Smooth muscle cell (in vitro differentiated cells): ENCODE measurements at regions not wholly inside any gene's neighbourhood (a gene's known extent, or its start where the extent isn't known, plus 50 kb on each side); places are given as distances from the start of the nearest gene placed in this dataset.

Source experiments
- DNase-seq: peaks from one replicate; lab custom pipeline; 2025; ENCODE audit not compliant: unreplicated experiment; lab: John Stamatoyannopoulos, UW
- H2AFZ ChIP-seq: fragments of 200-600 bp; sonication (generic); 2 replicates; pipeline ENCODE4 v1.6.0; 2016; ENCODE audit warnings: antibody characterized with exemption, low read depth, mild to moderate bottlenecking
- H3F3A ChIP-seq: fragments of 200-600 bp; sonication (generic); 2 replicates; pipeline ENCODE4 v1.6.0; 2017; ENCODE audit warnings: antibody characterized with exemption, low read depth
- H3K27ac ChIP-seq: fragments of 200-600 bp; sonication (generic); 2 replicates; pipeline ENCODE4 v1.5.1; 2016; ENCODE audit warnings: low read depth, mild to moderate bottlenecking
- H3K27me3 ChIP-seq: fragments of 200-600 bp; sonication (generic); 2 replicates; pipeline ENCODE4 v1.6.1; 2016; ENCODE audit warnings: low read depth, mild to moderate bottlenecking
- H3K36me3 ChIP-seq: fragments of 200-600 bp; sonication (generic); 2 replicates; pipeline ENCODE4 v1.5.1; 2016; ENCODE audit warnings: low read depth
- H3K4me1 ChIP-seq: fragments of 200-600 bp; sonication (generic); 2 replicates; pipeline ENCODE4 v1.5.1; 2016; ENCODE audit warnings: low read depth
- H3K4me2 ChIP-seq: fragments of 200-600 bp; sonication (generic); 2 replicates; pipeline ENCODE4 v1.6.0; 2016; ENCODE audit warnings: mild to moderate bottlenecking
- H3K4me3 ChIP-seq: fragments of 200-600 bp; sonication (generic); 2 replicates; pipeline ENCODE4 v1.5.1; 2016; ENCODE audit warnings: mild to moderate bottlenecking
- H3K79me2 ChIP-seq: fragments of 200-600 bp; sonication (generic); 2 replicates; pipeline ENCODE4 v1.6.0; 2016; ENCODE audit warnings: low read depth, mild to moderate bottlenecking
- H3K9ac ChIP-seq: fragments of 200-600 bp; sonication (generic); 2 replicates; pipeline ENCODE4 v1.6.0; 2016; ENCODE audit warnings: low read depth
- H3K9me3 ChIP-seq: fragments of 200-600 bp; sonication (generic); replicated peaks from 2 replicates; pipeline ENCODE4 v1.5.1; 2016; ENCODE audit warnings: low read depth
- H4K20me1 ChIP-seq: fragments of 200-600 bp; sonication (generic); 2 replicates; pipeline ENCODE4 v1.6.0; 2016; ENCODE audit warnings: low read depth
- WGBS: methylation state at CpG from one replicate; pipeline ENCODE4 v1.1.7; 2016; ENCODE audit warnings: low lambda C conversion rate; 5-methylcytosine and 5-hydroxymethylcytosine counted together
- TF ChIP-seq, protein P1 (sequence below): fragments of 200-600 bp; sonication (generic); IDR thresholded peaks from 2 replicates; pipeline ENCODE4 v1.5.1; 2017; ENCODE audit warnings: borderline replicate concordance, mild to moderate bottlenecking, antibody characterized with exemption; ENCODE audit not compliant: insufficient read depth, poor library complexity, severe bottlenecking

DNA sequence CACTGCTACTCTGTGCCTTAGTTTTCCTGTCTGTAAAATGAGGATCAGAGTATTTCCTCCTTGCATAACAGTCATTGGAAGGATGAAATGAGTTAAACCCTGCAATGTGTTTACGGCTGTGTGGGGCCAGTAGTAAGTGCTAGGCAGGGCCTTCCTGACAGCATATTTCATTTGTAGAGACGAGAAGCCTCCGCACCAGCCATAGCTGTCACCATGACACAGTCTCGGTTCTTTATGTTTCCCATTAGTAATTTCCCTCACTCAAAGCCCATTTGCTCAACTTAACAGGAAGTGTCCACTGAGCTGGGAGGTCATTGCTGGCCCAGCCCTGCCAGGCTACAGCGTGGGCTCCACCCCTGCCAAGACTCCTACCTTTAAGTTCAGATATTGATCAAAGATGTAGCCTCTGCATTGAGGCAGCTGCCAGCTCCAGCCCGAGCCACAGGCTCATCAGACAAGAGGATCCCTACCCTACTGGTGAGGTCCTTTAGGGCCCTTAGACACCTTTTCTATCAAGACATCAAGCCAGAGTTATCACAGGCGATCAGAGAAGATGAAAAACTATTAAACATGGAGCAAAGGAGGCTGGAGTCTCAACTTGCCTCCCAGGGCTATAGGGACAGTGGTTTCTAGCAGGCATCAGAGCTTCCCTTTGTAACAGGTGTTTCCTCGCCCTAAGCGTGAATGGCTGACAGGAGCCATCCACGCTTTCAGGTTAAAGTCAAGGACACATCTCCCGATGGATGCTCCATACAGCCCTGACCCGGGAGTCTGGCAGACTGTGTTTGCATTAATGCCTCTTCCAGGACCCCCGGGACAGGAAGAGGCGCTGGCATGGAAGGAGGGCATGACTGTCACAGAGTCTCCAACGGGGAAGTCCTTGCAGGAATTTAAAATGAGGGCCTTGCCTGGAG, 251.7 kb downstream of the NDUFA10 start:
- Histone ChIP-seq H3K4me1 (no peaks in the 10 kb centered on the region), H2AFZ (no peak overlapping the region), H3K9ac (no peak overlapping the region), H3K79me2 (no peaks in the 10 kb centered on the region), H3K9me3 (no peaks in the 10 kb centered on the region), H3K27me3 (peaks cover 5% of the 10 kb centered on the region), H4K20me1 (no peaks in the 10 kb centered on the region), H3K36me3 (no peaks in the 10 kb centered on the region), H3K27ac (no peak overlapping the region), H3K4me3 (no peak overlapping the region), H3F3A (no peaks in the 10 kb centered on the region), H3K4me2 (no peak overlapping the region)
- TF ChIP-seq, protein P1, sequence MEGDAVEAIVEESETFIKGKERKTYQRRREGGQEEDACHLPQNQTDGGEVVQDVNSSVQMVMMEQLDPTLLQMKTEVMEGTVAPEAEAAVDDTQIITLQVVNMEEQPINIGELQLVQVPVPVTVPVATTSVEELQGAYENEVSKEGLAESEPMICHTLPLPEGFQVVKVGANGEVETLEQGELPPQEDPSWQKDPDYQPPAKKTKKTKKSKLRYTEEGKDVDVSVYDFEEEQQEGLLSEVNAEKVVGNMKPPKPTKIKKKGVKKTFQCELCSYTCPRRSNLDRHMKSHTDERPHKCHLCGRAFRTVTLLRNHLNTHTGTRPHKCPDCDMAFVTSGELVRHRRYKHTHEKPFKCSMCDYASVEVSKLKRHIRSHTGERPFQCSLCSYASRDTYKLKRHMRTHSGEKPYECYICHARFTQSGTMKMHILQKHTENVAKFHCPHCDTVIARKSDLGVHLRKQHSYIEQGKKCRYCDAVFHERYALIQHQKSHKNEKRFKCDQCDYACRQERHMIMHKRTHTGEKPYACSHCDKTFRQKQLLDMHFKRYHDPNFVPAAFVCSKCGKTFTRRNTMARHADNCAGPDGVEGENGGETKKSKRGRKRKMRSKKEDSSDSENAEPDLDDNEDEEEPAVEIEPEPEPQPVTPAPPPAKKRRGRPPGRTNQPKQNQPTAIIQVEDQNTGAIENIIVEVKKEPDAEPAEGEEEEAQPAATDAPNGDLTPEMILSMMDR = no peak
- WGBS = 89% methylated on average over 15 of the region's 15 CpGs
- DNase-seq = no peak

DNA sequence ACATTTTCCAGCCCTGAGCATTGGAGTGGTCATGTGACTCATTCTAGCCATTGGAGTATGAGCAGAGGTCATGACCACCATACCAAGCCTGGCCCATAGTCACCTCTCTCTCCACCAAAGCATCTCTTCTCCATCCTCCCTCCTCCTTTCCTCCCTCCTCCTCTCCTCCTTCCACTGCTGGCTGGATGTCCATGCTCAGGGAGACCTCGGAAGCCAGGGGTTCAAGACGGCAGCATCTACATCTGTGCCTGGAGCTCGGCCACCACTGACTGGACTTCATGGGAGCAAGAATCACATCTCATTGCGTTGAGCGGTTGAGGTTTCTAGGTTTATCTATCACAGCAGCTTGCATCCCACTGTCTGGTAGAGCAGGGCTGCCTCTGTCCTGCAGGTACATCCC, 252.4 kb downstream of the NDUFA10 start:
- H3K4me2 ChIP-seq = no peak overlapping the region
- no peaks in the 10 kb centered on the region for H3F3A ChIP-seq
- no peaks in the 10 kb centered on the region for H3K4me1 ChIP-seq
- TF ChIP-seq, protein P1 = no peak
- H3K79me2 ChIP-seq = no peaks in the 10 kb centered on the region
- no peak overlapping the region for H3K4me3 ChIP-seq
- H3K27me3 ChIP-seq = peaks cover 5% of the 10 kb centered on the region
- no peaks in the 10 kb centered on the region for H4K20me1 ChIP-seq
- 95% methylated on average over 5 of the region's 5 CpGs for WGBS
- H3K9me3 ChIP-seq = no peaks in the 10 kb centered on the region
- no peak overlapping the region for H3K9ac ChIP-seq
- no peaks in the 10 kb centered on the region for H3K36me3 ChIP-seq
- no peak overlapping the region for H3K27ac ChIP-seq
- no peak for DNase-seq
- H2AFZ ChIP-seq = no peak overlapping the region

DNA sequence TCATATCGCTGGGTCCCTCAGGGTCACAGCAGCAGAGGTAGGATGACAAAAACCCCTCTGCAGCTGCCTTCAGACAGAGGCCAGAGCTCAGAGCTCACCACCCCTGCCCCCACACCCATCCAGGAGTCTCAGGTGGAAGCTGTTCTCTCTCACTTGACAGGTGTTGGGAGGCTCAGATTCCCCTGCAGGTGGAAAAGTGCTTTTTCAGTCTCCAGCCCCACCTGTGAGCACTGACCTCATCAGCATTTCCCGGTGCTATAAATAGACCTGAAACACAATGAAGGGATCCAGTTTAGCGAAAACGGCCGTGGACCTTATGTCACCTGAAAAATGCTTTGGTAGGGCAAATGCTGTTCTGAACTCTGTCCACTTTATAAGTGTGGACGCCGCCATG, 254.9 kb downstream of the NDUFA10 start:
- H3K4me3 ChIP-seq = no peak overlapping the region
- H4K20me1 ChIP-seq = no peaks in the 10 kb centered on the region
- H3K9ac ChIP-seq = no peak overlapping the region
- H3K4me1 ChIP-seq = no peaks in the 10 kb centered on the region
- no peak for DNase-seq
- H3K27me3 ChIP-seq = peaks cover 5% of the 10 kb centered on the region
- no peak overlapping the region for H2AFZ ChIP-seq
- H3F3A ChIP-seq = no peaks in the 10 kb centered on the region
- H3K4me2 ChIP-seq = no peak overlapping the region
- WGBS = 85% methylated on average over 7 of the region's 7 CpGs
- no peaks in the 10 kb centered on the region for H3K36me3 ChIP-seq
- H3K27ac ChIP-seq = no peak overlapping the region
- H3K79me2 ChIP-seq = no peaks in the 10 kb centered on the region
- TF ChIP-seq, protein P1 = no peak
- no peaks in the 10 kb centered on the region for H3K9me3 ChIP-seq
